ENCODE measurements at regions not wholly inside any gene's neighbourhood (a gene's known extent, or its start where the extent isn't known, plus 50 kb on each side); places are given as distances from the start of the nearest gene placed in this dataset.

GRCh38 chr11:135006800-135007199 is 594.8 kb upstream of the B3GAT1 start:
- H3K36me3 ChIP-seq (ENCODE audit: insufficient read depth, low read length) = no peaks in the 10 kb centered on the region
- no peaks in the 10 kb centered on the region for H3K79me2 ChIP-seq (ENCODE audit: insufficient read depth, low read length)
- Mint-ChIP-seq H3K9me3 (ENCODE audit: unreplicated experiment) (no peaks in the 10 kb centered on the region), H3K27ac (ENCODE audit: unreplicated experiment) (no peak overlapping the region), H3K36me3 (ENCODE audit: low read depth, unreplicated experiment) (no peaks in the 10 kb centered on the region), H3K27me3 (ENCODE audit: low read depth, unreplicated experiment) (no peaks in the 10 kb centered on the region), H3K4me3 (ENCODE audit: unreplicated experiment) (no peak overlapping the region), H3K4me1 (ENCODE audit: low read depth, unreplicated experiment) (peaks cover 2% of the 10 kb centered on the region)
- no peaks in the 10 kb centered on the region for H3K27me3 ChIP-seq (ENCODE audit: insufficient read depth, low read length)
- no peak overlapping the region for H3K9ac ChIP-seq (ENCODE audit: low read length)
- no peak for TF ChIP-seq EZH2 (IDR thresholded peaks at IDR 0.05; ENCODE audit: insufficient read depth, low read length)
- TF ChIP-seq CTCF (IDR thresholded peaks at IDR 0.05; ENCODE audit: insufficient read depth, low read depth, low read length) = no peak
- no peak overlapping the region for H3K4me3 ChIP-seq (ENCODE audit: insufficient read depth, low read depth, low read length)
- no peak overlapping the region for H3K27ac ChIP-seq (ENCODE audit: low read depth, low read length)
- FAIRE-seq (no peak), DNase-seq (ENCODE audit: low read depth) (no peak)
- no peak overlapping the region for H2AFZ ChIP-seq (ENCODE audit: low read depth, low read length)
- no peaks in the 10 kb centered on the region for H3K4me1 ChIP-seq (ENCODE audit: insufficient read depth, low read length)
- no peaks in the 10 kb centered on the region for H4K20me1 ChIP-seq (ENCODE audit: insufficient read depth, low read length)
- no peak overlapping the region for H3K4me2 ChIP-seq (ENCODE audit: low read length)
- no peaks in the 10 kb centered on the region for H3K9me3 ChIP-seq (ENCODE audit: insufficient read depth, low read depth, low read length)

GRCh38 chr11:135004495-135004894 is 592.5 kb upstream of the B3GAT1 start:
- no peak overlapping the region for H3K27ac ChIP-seq (ENCODE audit: low read depth, low read length)
- no peaks in the 10 kb centered on the region for H4K20me1 ChIP-seq (ENCODE audit: insufficient read depth, low read length)
- no peak overlapping the region for H3K27ac Mint-ChIP-seq (ENCODE audit: unreplicated experiment)
- H3K9me3 ChIP-seq (ENCODE audit: insufficient read depth, low read depth, low read length) = no peaks in the 10 kb centered on the region
- no peak overlapping the region for H3K4me3 Mint-ChIP-seq (ENCODE audit: unreplicated experiment)
- FAIRE-seq (no peak), DNase-seq (ENCODE audit: low read depth) (no peak)
- peaks cover 6% of the 10 kb centered on the region for H3K9me3 Mint-ChIP-seq (ENCODE audit: unreplicated experiment)
- no peaks in the 10 kb centered on the region for H3K36me3 Mint-ChIP-seq (ENCODE audit: low read depth, unreplicated experiment)
- H3K4me1 Mint-ChIP-seq (ENCODE audit: low read depth, unreplicated experiment) = peaks cover 2% of the 10 kb centered on the region
- no peaks in the 10 kb centered on the region for H3K4me1 ChIP-seq (ENCODE audit: insufficient read depth, low read length)
- H3K27me3 ChIP-seq (ENCODE audit: insufficient read depth, low read length) = no peaks in the 10 kb centered on the region
- no peak overlapping the region for H3K9ac ChIP-seq (ENCODE audit: low read length)
- H2AFZ ChIP-seq (ENCODE audit: low read depth, low read length) = no peak overlapping the region
- no peaks in the 10 kb centered on the region for H3K36me3 ChIP-seq (ENCODE audit: insufficient read depth, low read length)
- H3K4me3 ChIP-seq (ENCODE audit: insufficient read depth, low read depth, low read length) = no peak overlapping the region
- TF ChIP-seq EZH2 (IDR thresholded peaks at IDR 0.05; ENCODE audit: insufficient read depth, low read length) = no peak
- no peak for TF ChIP-seq CTCF (IDR thresholded peaks at IDR 0.05; ENCODE audit: insufficient read depth, low read depth, low read length)
- no peaks in the 10 kb centered on the region for H3K79me2 ChIP-seq (ENCODE audit: insufficient read depth, low read length)
- H3K27me3 Mint-ChIP-seq (ENCODE audit: low read depth, unreplicated experiment) = no peaks in the 10 kb centered on the region
- no peak overlapping the region for H3K4me2 ChIP-seq (ENCODE audit: low read length)

GRCh38 chr11:135002236-135002635 is 590.2 kb upstream of the B3GAT1 start:
- no peak overlapping the region for H2AFZ ChIP-seq (ENCODE audit: low read depth, low read length)
- H3K4me3 ChIP-seq (ENCODE audit: insufficient read depth, low read depth, low read length) = no peak overlapping the region
- H3K27me3 ChIP-seq (ENCODE audit: insufficient read depth, low read length) = no peaks in the 10 kb centered on the region
- H3K36me3 ChIP-seq (ENCODE audit: insufficient read depth, low read length) = no peaks in the 10 kb centered on the region
- no peak overlapping the region for H3K4me3 Mint-ChIP-seq (ENCODE audit: unreplicated experiment)
- no peaks in the 10 kb centered on the region for H3K4me1 Mint-ChIP-seq (ENCODE audit: low read depth, unreplicated experiment)
- TF ChIP-seq EZH2 (IDR thresholded peaks at IDR 0.05; ENCODE audit: insufficient read depth, low read length) = no peak
- TF ChIP-seq CTCF (IDR thresholded peaks at IDR 0.05; ENCODE audit: insufficient read depth, low read depth, low read length) = no peak
- H3K79me2 ChIP-seq (ENCODE audit: insufficient read depth, low read length) = no peaks in the 10 kb centered on the region
- no peak overlapping the region for H3K9ac ChIP-seq (ENCODE audit: low read length)
- H3K27ac Mint-ChIP-seq (ENCODE audit: unreplicated experiment) = no peak overlapping the region
- no peak for FAIRE-seq
- H3K36me3 Mint-ChIP-seq (ENCODE audit: low read depth, unreplicated experiment) = no peaks in the 10 kb centered on the region
- H3K27me3 Mint-ChIP-seq (ENCODE audit: low read depth, unreplicated experiment) = peaks cover 3% of the 10 kb centered on the region
- H3K4me1 ChIP-seq (ENCODE audit: insufficient read depth, low read length) = no peaks in the 10 kb centered on the region
- H3K9me3 Mint-ChIP-seq (ENCODE audit: unreplicated experiment) = peaks cover 6% of the 10 kb centered on the region
- no peak for DNase-seq (ENCODE audit: low read depth)
- H3K4me2 ChIP-seq (ENCODE audit: low read length) = no peak overlapping the region
- H4K20me1 ChIP-seq (ENCODE audit: insufficient read depth, low read length) = no peaks in the 10 kb centered on the region
- no peak overlapping the region for H3K27ac ChIP-seq (ENCODE audit: low read depth, low read length)
- no peaks in the 10 kb centered on the region for H3K9me3 ChIP-seq (ENCODE audit: insufficient read depth, low read depth, low read length)

Data from astrocyte (in vitro differentiated cells and primary cell).